ENCODE measurements at regions not wholly inside any gene's neighbourhood (a gene's known extent, or its start where the extent isn't known, plus 50 kb on each side); places are given as distances from the start of the nearest gene placed in this dataset.

- TF ChIP-seq CTCF (conservative IDR thresholded peaks at IDR 0.05; ENCODE audit: low read length) (no peak), EZH2phosphoT487 (IDR thresholded peaks at IDR 0.05; ENCODE audit: borderline replicate concordance, low read depth, low read length) (no peak)
Observed at GRCh38 chr4:123113155-123113554, 190.8 kb upstream of the NUDT6 start.

Measured in OCI-LY7 (cell line).